NCI-H2196 treated with DMSO at 0.1 percent for 48 hours (cell line): ENCODE measurements at regions not wholly inside any gene's neighbourhood (a gene's known extent, or its start where the extent isn't known, plus 50 kb on each side); places are given as distances from the start of the nearest gene placed in this dataset.

Experiments
- DNase-seq: peaks from one replicate; lab custom pipeline; 2025; ENCODE audit not compliant: unreplicated experiment; lab: John Stamatoyannopoulos, UW

GRCh38 chr3:148255981-148256969 lies 441.4 kb upstream of the AGTR1 start:
- DNase-seq = no peak

DNA sequence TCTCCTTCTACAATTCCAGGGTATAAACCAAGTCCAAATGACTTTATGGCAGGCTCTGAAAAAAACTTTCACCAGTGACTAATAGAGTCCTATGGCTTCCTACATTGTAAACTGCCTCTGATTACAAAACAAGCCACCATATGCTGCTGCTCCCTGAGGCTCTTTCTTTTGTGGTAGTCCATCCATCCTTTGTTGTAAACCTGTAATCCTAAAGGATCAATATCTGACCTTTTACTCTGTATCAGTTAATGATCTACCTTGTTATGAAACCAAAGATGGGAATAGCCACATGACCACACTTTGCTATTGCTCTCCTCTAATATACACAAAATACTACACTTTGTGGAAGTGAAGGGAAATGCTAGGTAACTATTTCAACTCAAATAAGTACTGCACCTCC lies 434.7 kb upstream of the AGTR1 start:
- no peak for DNase-seq

- no peak for DNase-seq
Measured at GRCh38 chr3:148265841-148266240, 431.9 kb upstream of the AGTR1 start.

GRCh38 chr3:148266341-148266740 lies 431.4 kb upstream of the AGTR1 start:
- DNase-seq = no peak

- no peak for DNase-seq
Measured at GRCh38 chr3:148269816-148270215, 427.9 kb upstream of the AGTR1 start.

GRCh38 chr3:148280623-148281242 lies 417.0 kb upstream of the AGTR1 start:
- DNase-seq = no peak

DNA sequence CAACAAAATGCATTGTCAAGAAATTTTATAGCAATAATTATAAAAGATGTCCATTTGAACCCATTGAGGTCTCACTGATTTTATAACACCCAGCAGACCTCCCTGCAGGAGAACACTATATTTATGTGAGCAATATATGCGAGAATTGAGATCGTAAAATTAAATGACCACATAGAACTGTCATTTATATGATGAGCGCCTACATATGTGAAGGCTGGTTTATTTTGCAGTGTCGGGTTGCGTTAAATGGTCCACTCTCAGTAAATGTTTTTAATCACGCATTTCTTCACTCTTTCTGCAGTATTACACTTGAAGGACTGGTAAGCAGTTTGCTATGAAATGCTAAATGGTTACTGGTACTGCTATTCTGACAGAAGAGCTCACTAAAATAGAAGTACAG lies 408.5 kb upstream of the AGTR1 start:
- DNase-seq = no peak

GRCh38 chr3:148297013-148297412 lies 400.7 kb upstream of the AGTR1 start:
- no peak for DNase-seq

DNA sequence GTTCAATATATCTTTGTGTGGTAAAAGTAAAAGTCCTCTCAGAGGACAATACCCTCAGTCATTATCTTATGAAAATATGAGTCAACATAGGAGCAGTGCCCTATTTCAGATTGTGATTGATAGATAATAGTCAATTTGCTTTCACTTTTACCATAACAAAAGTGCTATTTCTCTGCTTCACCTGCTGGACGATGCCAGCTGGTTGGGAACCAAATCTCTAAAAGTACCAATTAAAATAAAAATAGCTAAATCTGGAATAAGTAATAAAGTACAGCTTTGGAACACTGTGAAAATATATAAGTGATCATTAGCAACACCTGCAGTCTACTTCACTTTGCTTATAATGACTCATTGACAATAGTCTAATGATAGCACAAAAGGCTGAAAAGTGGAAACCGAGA lies 390.3 kb upstream of the AGTR1 start:
- DNase-seq = no peak

DNA sequence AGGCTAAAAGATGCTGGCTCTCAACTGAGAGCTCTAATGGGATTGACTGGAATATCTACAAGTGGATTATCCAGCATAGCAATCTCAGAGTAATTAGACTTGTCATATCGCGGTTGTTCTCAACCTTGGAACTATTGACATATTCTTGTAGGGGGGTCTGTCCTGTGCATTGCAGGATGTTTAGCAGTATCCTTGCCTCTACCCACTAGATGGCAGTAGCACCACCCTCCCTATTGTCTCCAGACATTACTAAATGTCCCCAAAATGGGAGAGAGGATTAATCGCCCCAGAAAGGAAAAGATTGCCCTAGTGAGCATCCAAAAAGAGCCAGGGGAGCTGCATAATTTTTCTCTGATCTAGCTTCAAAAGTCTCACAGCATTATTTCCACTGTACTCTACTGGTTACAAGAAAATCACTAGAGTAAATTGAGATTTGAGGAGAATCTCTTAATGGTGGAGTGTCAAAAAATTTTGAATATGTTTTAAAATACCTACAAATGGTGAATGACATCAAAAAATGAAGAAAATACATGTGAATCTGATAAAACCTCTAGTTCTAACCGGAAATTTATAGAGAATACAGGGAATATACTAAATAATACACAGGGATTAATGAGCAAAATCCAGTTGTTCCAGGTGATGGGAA lies 388.2 kb upstream of the AGTR1 start:
- DNase-seq = no peak

DNA sequence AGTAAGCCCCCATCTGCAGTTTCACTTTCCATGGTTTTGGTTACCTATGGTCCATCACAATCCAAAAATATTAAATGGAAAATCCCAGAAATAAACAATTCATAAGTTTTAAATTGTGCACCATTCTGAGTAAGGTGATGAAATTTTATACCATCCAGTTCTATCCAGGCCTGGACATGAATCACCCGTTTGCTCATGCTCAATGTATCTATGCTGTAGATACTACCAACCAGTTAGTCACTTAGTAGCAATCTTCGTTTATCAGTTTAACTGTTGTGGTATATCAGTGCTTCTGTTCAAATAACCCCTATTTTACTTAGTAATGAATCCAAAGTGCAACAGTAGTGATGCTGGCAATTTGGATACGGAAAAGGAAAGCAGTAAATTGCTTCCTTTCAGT lies 381.9 kb upstream of the AGTR1 start:
- DNase-seq = no peak

GRCh38 chr3:148318240-148318639 lies 379.5 kb upstream of the AGTR1 start:
- DNase-seq = no peak

GRCh38 chr3:148319161-148319915 lies 378.4 kb upstream of the AGTR1 start:
- no peak for DNase-seq

DNA sequence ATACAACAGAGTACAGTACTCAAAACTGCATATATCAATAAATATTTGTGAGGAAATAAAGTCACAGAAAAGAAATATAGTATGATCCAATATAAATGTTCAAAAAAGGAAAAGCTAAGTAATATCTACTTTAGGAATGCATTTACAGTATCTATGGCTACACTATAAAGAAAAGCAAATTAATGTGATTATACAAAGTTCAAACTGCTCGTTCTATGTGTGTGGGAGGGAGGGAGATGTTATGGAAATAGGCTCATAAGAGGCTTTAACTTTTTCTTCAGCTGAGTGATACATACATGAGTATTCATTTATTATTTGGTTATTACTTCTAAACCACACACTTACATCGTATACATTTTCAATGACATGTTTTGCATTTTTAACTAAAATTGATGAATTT lies 377.7 kb upstream of the AGTR1 start:
- DNase-seq = no peak

GRCh38 chr3:148329481-148330235 lies 368.0 kb upstream of the AGTR1 start:
- no peak for DNase-seq

GRCh38 chr3:148330542-148330941 lies 367.2 kb upstream of the AGTR1 start:
- no peak for DNase-seq

GRCh38 chr3:148331081-148331846 lies 366.4 kb upstream of the AGTR1 start:
- DNase-seq = no peak

GRCh38 chr3:148332509-148332908 lies 365.2 kb upstream of the AGTR1 start:
- DNase-seq = no peak

DNA sequence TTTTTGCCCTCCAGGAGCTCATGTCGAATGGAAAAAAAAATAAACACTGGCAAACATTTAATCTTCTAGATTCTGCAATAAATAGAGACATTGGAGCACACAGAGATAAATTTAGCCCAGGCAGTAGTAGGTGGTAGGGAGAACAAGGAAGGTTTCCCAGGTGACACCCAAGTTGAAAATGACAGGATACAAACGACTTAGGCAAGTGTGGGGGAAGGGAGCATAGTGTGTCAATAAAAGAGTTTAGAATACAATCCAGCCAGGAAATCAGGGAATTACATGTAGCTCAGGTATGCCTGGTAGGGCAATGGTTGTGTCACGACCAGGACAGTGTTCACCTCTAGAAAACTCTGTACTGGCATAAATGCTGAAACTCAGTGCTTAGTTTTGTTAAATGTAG lies 364.6 kb upstream of the AGTR1 start:
- DNase-seq = no peak

DNA sequence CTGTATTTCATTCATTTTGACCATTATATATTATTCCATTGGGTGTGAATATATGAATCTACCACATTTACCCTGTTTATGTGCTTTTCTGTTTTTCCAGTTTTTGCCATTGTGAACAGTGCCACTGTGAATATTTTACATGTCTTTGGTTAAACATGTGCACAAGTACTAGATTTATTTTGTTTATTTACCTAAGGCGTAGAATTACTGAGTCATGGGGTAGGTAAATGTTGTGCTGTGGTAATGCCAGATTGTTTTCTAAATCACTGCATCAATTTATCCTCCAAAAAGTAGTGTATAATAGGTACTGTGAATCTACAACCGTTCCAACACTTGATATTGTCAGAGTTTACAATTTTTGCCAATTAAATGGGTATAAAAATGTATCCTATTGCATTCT lies 362.1 kb upstream of the AGTR1 start:
- DNase-seq = no peak
